Fibroblast of villous mesenchyme (primary cell): ENCODE measurements at regions not wholly inside any gene's neighbourhood (a gene's known extent, or its start where the extent isn't known, plus 50 kb on each side); places are given as distances from the start of the nearest gene placed in this dataset.

ENCODE experiments used
- DNase-seq: peaks from one replicate; pipeline ENCODE4 v3.0.0-alpha.2; 2010; ENCODE audit warnings: low read depth
- H3K4me3 ChIP-seq: 2 replicates; pipeline ENCODE4 v1.5.1; 2011; ENCODE audit warnings: low read depth, mild to moderate bottlenecking, low read length
- TF ChIP-seq, protein P1 (sequence below): IDR thresholded peaks from 2 replicates; pipeline ENCODE4 v1.5.1; 2012; ENCODE audit warnings: low read depth, mild to moderate bottlenecking, low read length; ENCODE audit not compliant: insufficient read depth

DNA sequence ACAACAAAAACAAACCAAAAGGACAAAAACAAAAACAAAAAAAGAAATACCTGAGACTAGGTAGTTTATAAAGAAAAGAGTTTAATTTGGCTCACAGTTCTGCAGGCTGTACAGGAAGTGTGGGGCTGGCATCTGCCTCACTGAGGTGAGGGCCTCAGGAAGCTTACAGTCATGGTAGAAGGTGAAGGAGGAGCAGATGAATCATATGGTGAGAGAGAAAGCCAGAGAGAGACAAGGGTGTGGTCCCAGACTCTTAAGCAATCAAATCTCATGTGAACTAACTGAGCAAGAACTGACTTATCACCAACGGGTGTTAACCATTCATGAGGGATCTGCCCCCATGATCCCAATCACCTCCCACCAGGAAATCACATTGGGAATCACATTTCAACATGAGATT lies 58.8 kb upstream of the ZBED5 start:
- DNase-seq: peak; percentile 55
- H3K4me3 ChIP-seq: no peak overlapping the region
- TF ChIP-seq, protein P1, sequence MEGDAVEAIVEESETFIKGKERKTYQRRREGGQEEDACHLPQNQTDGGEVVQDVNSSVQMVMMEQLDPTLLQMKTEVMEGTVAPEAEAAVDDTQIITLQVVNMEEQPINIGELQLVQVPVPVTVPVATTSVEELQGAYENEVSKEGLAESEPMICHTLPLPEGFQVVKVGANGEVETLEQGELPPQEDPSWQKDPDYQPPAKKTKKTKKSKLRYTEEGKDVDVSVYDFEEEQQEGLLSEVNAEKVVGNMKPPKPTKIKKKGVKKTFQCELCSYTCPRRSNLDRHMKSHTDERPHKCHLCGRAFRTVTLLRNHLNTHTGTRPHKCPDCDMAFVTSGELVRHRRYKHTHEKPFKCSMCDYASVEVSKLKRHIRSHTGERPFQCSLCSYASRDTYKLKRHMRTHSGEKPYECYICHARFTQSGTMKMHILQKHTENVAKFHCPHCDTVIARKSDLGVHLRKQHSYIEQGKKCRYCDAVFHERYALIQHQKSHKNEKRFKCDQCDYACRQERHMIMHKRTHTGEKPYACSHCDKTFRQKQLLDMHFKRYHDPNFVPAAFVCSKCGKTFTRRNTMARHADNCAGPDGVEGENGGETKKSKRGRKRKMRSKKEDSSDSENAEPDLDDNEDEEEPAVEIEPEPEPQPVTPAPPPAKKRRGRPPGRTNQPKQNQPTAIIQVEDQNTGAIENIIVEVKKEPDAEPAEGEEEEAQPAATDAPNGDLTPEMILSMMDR: no peak

- DNase-seq: no peak
- H3K4me3 ChIP-seq: no peak overlapping the region
- TF ChIP-seq, protein P1: no peak
These were observed 56.2 kb upstream of the ZBED5 start for GRCh38 chr11:10914050-10914449.

DNA sequence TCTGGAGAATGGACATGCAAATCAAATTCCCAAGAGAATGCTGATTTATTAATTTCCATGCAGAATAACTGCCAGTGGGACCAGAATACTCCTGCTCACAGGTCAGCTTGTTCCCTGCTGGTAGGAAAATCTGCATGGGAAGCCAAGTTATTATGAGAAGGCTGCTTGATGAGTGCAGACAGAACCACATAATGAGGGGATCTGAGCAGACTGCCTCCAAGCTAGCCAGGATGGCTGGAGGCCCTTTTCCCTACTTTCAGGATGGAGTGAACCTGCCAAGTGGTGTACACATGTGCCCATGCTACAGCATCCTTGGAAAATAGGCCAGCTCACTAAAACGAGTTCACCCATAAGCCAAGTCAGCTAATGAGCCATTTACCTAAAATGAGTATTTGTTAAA lies 55.2 kb upstream of the ZBED5 start:
- no peak for DNase-seq
- H3K4me3 ChIP-seq: no peak overlapping the region
- TF ChIP-seq, protein P1: no peak

DNA sequence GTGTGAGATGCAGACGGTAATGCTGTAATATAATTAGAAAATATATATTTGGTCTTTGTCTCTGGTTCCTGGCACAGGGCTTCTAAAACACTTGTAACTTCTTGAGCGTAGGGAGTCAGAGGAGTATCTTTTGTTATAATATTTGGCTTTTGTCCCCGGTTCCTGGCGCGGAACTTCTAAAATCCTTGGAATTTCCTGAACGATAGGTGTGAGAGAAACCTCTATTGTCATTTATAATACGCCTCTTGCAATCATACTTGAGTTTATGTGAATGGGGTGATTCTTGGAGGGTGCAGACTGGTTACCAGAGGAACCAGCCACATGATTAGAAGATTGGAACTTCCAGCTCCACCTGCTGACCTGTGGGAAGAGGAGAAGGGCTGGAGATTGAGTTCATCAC lies 54.1 kb upstream of the ZBED5 start:
- TF ChIP-seq, protein P1: no peak

DNA sequence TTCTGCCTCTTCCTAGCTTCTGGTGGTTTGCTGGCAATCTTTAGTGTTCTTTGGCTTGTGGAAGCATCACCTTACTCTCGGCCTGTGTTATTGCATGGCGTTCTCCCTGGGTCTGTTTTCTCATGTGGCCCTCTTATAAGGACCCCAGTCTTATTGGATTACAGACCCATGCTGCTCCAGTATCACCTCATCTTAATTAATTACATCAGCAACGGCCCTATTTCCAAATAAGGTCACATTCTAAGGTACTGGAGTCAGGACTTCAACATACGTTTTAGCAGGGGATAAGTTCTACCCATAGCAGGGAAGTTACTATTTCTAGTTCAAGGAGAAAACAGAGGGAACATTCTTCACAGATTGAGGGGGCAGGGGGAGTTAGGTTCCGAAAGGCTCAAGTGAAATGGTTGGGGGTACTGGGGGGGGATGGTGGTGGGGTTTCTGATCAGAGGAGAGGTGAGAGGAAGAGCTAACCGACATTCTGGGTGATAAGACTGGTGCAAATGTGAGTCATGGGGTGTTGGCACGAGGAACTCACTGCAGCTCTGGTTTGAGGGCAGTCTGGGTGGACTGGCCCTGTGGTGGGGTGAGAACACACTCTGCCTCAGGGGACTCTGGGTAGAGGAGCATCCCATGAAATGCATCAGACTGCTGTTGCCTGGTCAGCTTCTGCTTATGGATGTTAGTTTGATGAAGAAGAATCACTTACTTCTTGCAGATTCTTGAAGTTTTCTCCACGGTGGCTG lies 51.5 kb upstream of the ZBED5 start:
- TF ChIP-seq, protein P1: no peak
- H3K4me3 ChIP-seq: no peak overlapping the region
- no peak for DNase-seq

More for the DNA sequence above, 54.1 kb upstream of the ZBED5 start:
- no peak for DNase-seq
- no peak overlapping the region for H3K4me3 ChIP-seq

- TF ChIP-seq, protein P1: no peak
These were observed 50.5 kb upstream of the ZBED5 start for GRCh38 chr11:10908215-10908951.

More at GRCh38 chr11:10908215-10908951, 50.5 kb upstream of the ZBED5 start:
- DNase-seq: peak; percentile 76
- H3K4me3 ChIP-seq: no peak overlapping the region
